GM12875 (cell line): ENCODE measurements at regions not wholly inside any gene's neighbourhood (a gene's known extent, or its start where the extent isn't known, plus 50 kb on each side); places are given as distances from the start of the nearest gene placed in this dataset.

Source experiments
- H3K4me3 ChIP-seq: one replicate; pipeline ENCODE4 v1.5.1; 2011; ENCODE audit warnings: low read depth, low read length, control low read depth
- CTCF ChIP-seq: IDR thresholded peaks from 2 replicates; pipeline ENCODE4 v1.5.1; 2011; ENCODE audit warnings: low read depth, mild to moderate bottlenecking, control low read depth, inconsistent platforms, low read length, moderate library complexity, borderline replicate concordance; ENCODE audit not compliant: insufficient read depth

- H3K4me3 ChIP-seq, result no peak overlapping the region
- no peak for TF ChIP-seq CTCF
Observed at GRCh38 chr3:154778057-154778456, 302.1 kb upstream of the MME start.

DNA sequence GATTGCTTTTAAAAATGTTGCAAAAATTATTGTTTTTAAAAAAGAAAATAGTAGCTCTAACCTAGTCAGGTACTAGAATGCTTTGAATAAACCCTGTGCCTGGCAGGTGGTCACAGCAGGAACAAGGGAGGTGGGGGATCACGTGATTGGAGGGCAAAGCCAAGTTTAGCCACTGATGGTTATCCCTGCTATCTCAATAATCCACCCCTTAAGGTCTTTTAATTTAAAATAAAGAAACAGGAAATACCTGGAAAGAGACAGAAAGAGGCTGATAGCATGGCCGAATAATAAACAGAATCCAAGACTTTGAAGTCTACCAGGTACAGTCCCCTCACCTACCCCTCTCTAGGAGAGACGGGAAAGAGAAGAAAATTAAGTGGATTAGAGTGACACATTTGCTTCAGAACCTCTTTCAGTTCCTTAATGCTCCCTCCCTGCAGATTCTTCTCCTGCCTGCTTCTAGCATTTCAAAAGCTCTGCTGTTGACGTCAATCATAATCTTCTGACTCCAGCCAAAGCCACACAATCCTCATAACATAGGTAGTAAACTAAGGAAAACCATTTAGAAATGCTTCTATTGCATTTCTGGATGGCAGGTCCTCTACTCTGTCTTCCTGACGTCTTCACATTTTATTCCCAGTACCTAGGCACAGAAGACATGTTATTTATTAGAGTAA is 303.4 kb upstream of the MME start:
- TF ChIP-seq CTCF, result no peak
- H3K4me3 ChIP-seq, result no peak overlapping the region

DNA sequence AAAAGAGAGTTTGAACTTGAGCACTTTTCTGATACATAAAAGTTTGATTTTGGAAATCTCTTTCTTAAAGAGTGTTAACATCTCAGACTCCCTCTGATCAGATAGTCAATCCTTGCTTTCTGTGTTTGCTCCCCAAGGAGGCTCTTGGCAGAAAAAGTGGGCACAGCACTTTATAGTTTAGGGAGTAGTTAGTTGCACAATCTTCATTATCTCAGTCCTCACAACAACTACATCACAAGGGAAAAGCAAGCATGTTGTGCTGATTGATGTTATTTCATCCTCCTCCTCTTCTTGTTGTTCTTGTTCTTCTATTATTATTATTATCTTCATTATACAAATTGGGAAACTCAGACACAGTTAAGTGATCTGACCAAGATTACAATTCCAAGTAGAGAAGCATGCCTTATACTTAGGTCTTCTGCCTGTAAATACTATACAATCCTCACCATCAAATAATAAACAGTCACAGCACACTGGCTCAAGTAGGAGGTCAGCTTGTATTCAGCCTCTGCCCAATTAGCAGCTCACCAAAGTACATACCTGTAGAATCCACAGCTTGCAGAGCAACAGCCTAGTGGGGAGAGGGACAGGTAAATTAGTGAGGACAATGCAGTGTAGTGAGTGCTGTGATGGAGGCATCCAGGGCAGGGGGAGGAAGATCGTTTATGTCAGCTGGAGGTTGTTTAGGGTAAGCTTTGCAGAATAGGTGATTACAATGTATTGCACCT is 304.1 kb upstream of the MME start:
- H3K4me3 ChIP-seq, result no peak overlapping the region

GRCh38 chr3:154766765-154767503 is 313.2 kb upstream of the MME start:
- no peak overlapping the region for H3K4me3 ChIP-seq
- TF ChIP-seq CTCF, result no peak

More for the DNA sequence above, 304.1 kb upstream of the MME start:
- TF ChIP-seq CTCF, result no peak

DNA sequence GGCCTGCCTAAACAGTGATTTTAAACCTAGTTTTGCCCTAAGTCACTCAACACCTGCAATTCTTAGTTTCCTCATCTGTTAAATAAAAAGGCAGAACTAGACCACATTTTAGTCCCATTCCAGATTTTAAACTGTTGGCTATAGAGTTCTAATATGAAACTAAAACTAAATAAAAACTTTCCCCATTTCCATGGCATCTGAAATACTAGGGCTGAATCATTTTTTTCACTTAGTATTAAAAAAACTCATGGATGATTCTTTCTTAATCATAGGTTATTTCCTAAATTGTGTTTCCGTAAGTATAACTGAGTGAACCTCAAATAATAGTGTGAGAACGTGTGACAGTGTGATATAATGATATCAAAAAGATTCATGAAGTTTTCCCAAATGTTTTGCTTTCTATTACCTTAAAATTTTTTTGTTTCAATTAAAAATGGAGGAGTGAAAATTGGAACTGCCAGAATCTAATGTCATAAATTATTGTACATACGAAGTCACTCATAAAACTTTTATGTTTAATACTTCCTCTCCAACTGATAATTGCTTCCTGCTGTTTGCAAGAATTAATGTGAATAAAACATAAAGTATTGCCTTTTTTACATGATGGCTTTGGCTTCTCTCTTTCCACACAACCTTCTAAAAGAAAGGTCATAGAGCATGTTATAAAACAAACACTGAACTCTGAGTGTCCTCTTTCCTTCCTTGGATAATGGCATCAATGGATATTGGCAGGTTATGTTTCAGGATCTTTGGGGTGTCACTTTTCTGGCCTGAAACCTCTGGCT is 315.1 kb upstream of the MME start:
- TF ChIP-seq CTCF, result no peak

GRCh38 chr3:154762486-154762885 is 317.6 kb upstream of the MME start:
- H3K4me3 ChIP-seq, result no peak overlapping the region
- no peak for TF ChIP-seq CTCF

More for the DNA sequence above, 315.1 kb upstream of the MME start:
- no peak overlapping the region for H3K4me3 ChIP-seq
